Uterus (tissue), 3 donors: ENCODE measurements at regions not wholly inside any gene's neighbourhood (a gene's known extent, or its start where the extent isn't known, plus 50 kb on each side); places are given as distances from the start of the nearest gene placed in this dataset.

ENCODE experiments used
- DNase-seq, 2 donors: peaks; one replicate each; pipeline ENCODE4 v3.0.0-alpha.2; 2019 to 2020
- H3K27ac ChIP-seq, 2 donors: fragments of 200-600 bp; sonication (generic); 1 replicate in 1 of 2; 2 replicates in 1 of 2; pipeline ENCODE4 v1.5.1; 2016 to 2018
- H3K27me3 ChIP-seq, 2 donors: fragments of 200-600 bp; sonication (generic); one replicate each; pipeline ENCODE4 v1.5.1; 2018 to 2019; ENCODE audit warnings: control low read depth in 1 of 2
- H3K36me3 ChIP-seq, 2 donors: fragments of 200-600 bp; sonication (generic); one replicate each; pipeline ENCODE4 v1.5.1; 2019; ENCODE audit warnings: control low read depth in 1 of 2
- H3K4me1 ChIP-seq, 2 donors: fragments of 200-600 bp; sonication (generic); one replicate each; pipeline ENCODE4 v1.5.1; 2018 to 2019; ENCODE audit warnings: control low read depth in 1 of 2
- H3K4me3 ChIP-seq, 2 donors: fragments of 200-600 bp; sonication (generic); 1 replicate in 1 of 2; 2 replicates in 1 of 2; pipeline ENCODE4 v1.5.1; 2018 to 2019; ENCODE audit warnings: mild to moderate bottlenecking in 1 of 2
- H3K9me3 ChIP-seq, 2 donors: fragments of 200-600 bp; sonication (generic); one replicate each; pipeline ENCODE4 v1.5.1; 2019; ENCODE audit warnings: control low read depth in 1 of 2
- CTCF ChIP-seq, 4 experiments: fragments of 200-600 bp in 2 of 4; fragments of 450-650 bp in 2 of 4; sonication (generic) in 2 of 4; IDR thresholded peaks; one replicate each; pipeline ENCODE4 v1.5.1; 2016 to 2019; ENCODE audit warnings: antibody characterized with exemption in 4 of 4, mild to moderate bottlenecking in 2 of 4, moderate library complexity in 1 of 4
- POLR2A ChIP-seq, 2 donors: fragments of 450-650 bp; IDR thresholded peaks; one replicate each; pipeline ENCODE4 v1.6.1; 2016; ENCODE audit warnings: antibody characterized with exemption in 2 of 2, mild to moderate bottlenecking in 1 of 2, moderate library complexity in 1 of 2
- intact Hi-C: fragments of 100-400 bp; cut with DNase I; formaldehyde crosslinking; loops from one replicate; pipeline ENCODE4 v1.15.1; 2023; ENCODE audit warnings: low total_unique reads
- donor health status: DM: yes; HTN: yes; CAD: no.

- no peak overlapping the region for H3K27ac ChIP-seq
- H3K9me3 ChIP-seq, result no peaks in the 10 kb centered on the region
- peak in 1 of 2 donors; percentile 6 for DNase-seq
- H3K4me1 ChIP-seq, result no peaks in the 10 kb centered on the region
- H3K4me3 ChIP-seq, result no peak overlapping the region
- TF ChIP-seq POLR2A (IDR thresholded peaks at IDR 0.05), result no peak
- no peak for TF ChIP-seq CTCF (IDR thresholded peaks at IDR 0.05)
- no peaks in the 10 kb centered on the region for H3K36me3 ChIP-seq
- H3K27me3 ChIP-seq, result no peaks in the 10 kb centered on the region
- intact Hi-C loops, result no loop called here
Observed at GRCh38 chr1:228977741-228978140, 242.5 kb downstream of the RHOU start.

- no peaks in the 10 kb centered on the region for H3K9me3 ChIP-seq
- H3K27ac ChIP-seq, result no peak overlapping the region
- H3K4me3 ChIP-seq, result no peak overlapping the region
- H3K27me3 ChIP-seq, result no peaks in the 10 kb centered on the region
- H3K4me1 ChIP-seq, result no peaks in the 10 kb centered on the region
- DNase-seq, result peak; percentile 51 to 61
- intact Hi-C loops, result no loop called here
- no peak for TF ChIP-seq CTCF (IDR thresholded peaks at IDR 0.05)
- no peak for TF ChIP-seq POLR2A (IDR thresholded peaks at IDR 0.05)
- no peaks in the 10 kb centered on the region for H3K36me3 ChIP-seq
Observed at GRCh38 chr1:228978484-228979324, 243.4 kb downstream of the RHOU start.

- DNase-seq, result no peak
- no peak overlapping the region for H3K27ac ChIP-seq
- H3K36me3 ChIP-seq, result no peaks in the 10 kb centered on the region
- H3K4me1 ChIP-seq, result no peaks in the 10 kb centered on the region
- intact Hi-C loops, result no loop called here
- no peaks in the 10 kb centered on the region for H3K9me3 ChIP-seq
- H3K27me3 ChIP-seq, result no peaks in the 10 kb centered on the region
- TF ChIP-seq POLR2A (IDR thresholded peaks at IDR 0.05) (no peak), CTCF (IDR thresholded peaks at IDR 0.05) (no peak)
- no peak overlapping the region for H3K4me3 ChIP-seq
Observed at GRCh38 chr1:228979325-228979699, 244.0 kb downstream of the RHOU start.

GRCh38 chr1:228979774-228980173 lies 244.5 kb downstream of the RHOU start:
- H3K4me1 ChIP-seq, result no peaks in the 10 kb centered on the region
- DNase-seq, result no peak
- no peaks in the 10 kb centered on the region for H3K36me3 ChIP-seq
- H3K9me3 ChIP-seq, result no peaks in the 10 kb centered on the region
- no peaks in the 10 kb centered on the region for H3K27me3 ChIP-seq
- H3K4me3 ChIP-seq, result no peak overlapping the region
- no peak overlapping the region for H3K27ac ChIP-seq
- TF ChIP-seq POLR2A (IDR thresholded peaks at IDR 0.05), result no peak
- no peak for TF ChIP-seq CTCF (IDR thresholded peaks at IDR 0.05)
- intact Hi-C loops, result no loop called here

- Histone ChIP-seq H3K27me3 (no peaks in the 10 kb centered on the region), H3K4me3 (no peak overlapping the region), H3K36me3 (no peaks in the 10 kb centered on the region), H3K27ac (no peak overlapping the region), H3K4me1 (no peaks in the 10 kb centered on the region), H3K9me3 (no peaks in the 10 kb centered on the region)
- intact Hi-C loops, result no loop called here
- TF ChIP-seq POLR2A (IDR thresholded peaks at IDR 0.05), result no peak
- no peak for TF ChIP-seq CTCF (IDR thresholded peaks at IDR 0.05)
- peak in 1 of 2 donors; percentile 4 for DNase-seq
Observed at GRCh38 chr1:228980232-228980937, 245.1 kb downstream of the RHOU start.
